HT-29 (cell line): ENCODE measurements at regions not wholly inside any gene's neighbourhood (a gene's known extent, or its start where the extent isn't known, plus 50 kb on each side); places are given as distances from the start of the nearest gene placed in this dataset. TPM values are rescaled to one million over a fixed set of nuclear protein-coding genes. Genes with fewer than 3 reads are reported as not detected.
"Not testable (repeated sequence)": the region's sequence is repeated elsewhere in the genome, so short reads cannot be mapped to it uniquely, and the experiment has no call there.

Experiments used
- DNase-seq: peaks from one replicate; pipeline ENCODE4 v3.0.0-alpha.2; 2015; ENCODE audit warnings: low spot score
- small RNA-seq: library from RNA; depleted of rRNA; stranded (forward); fragments of <200 nt; gene quantifications from one replicate; pipeline ENCODE3, GENCODE V24; 2014

DNA sequence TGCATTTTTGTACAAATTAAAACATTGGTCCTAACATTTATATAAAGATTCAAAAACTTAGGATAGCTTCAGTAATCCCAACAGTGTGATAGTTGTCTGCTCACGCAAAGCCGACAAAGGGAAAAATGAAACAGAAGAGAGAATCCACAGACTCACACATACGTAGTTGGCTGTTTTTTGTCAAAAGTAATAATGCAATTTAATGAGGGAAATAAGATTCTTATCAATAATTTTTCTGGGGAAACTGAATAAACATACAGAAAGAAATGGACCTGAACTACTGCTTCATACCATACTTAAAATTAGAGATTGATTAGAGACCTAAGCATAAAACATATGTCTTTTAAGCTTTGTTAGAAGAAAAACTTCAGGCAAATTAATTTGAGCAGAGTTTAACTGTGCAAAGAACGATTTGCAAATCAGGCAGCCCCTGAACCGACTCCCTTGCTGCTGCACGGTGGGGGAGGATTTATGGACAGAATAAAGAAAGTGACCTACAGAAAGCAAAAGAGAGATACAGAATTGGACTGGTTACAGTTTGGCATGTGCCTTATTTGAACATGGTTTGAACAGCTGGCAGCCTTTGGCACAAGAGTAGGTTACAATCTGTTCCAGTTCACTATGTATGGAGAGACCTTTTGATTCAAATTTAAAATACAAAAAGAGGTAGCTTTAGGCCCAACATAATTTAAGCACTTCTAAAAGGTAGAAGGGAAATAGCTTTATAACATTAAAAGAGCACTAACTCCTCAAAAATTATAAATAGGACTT lies 64.9 kb upstream of the CTSV start:
- DNase-seq, result not testable (repeated sequence)

DNA sequence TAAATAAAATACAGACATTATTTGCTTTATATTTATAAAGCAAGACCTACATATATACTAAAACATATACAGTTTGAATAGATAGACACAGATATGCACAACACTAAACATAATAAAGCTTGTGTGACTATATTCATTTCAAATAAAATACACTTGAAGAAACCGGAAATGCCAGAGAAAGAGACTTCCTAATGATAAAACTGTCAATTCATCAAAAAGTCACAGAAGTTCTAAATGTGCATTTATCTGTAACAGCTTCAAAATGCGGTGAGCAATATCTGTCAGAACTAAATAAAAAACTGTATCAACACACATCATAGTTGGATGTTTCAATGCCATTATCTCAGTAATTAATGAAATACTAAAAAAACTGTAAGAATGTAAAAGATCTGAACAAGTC lies 60.6 kb upstream of the CTSV start:
- not testable (repeated sequence) for DNase-seq

DNA sequence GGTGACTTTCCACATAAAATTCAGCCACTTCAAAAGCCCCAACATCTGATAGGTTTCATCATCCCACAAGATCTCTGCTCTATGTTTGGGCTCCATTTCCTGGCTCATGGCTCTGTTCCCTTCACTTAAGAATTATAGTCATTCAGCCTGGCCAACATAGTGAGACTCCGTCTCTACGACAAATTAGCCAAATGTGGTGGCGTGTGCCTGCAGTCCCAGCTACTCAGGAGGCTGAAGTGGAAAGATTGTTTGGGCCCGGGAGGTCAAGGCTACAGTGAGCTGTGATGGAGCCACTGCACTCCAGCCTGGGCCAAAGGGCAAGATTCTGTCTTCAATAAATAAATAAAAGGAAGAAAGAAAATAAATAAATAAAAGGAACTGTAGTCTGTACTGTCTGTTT lies 57.9 kb upstream of the CTSV start:
- DNase-seq, result no peak

DNA sequence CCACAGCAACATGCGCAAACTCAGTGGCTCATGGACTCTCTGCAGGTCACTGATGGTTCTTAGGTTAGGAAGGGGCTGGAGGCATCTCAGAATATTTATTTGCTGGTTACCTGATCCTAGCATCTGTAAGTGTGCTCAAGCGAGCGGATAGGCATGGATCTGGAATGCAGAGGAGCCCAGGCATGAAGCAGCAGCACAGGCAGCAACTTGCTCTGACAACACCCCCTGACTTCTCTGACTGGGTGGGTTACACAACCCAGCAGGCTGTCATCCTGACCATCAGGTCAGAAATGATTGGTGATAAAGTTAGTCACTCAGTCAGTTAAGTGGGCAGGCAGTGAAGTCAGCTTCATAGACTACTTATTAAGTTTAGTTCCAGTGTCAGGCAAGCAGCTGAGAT lies 50.4 kb upstream of the CTSV start:
- DNase-seq, result not testable (repeated sequence)

Small RNA genes in the stretch of these regions (small RNA-seq; reads per million reads assigned to genes)
- gene RNU6-798P, result not detected
